ENCODE measurements at regions not wholly inside any gene's neighbourhood (a gene's known extent, or its start where the extent isn't known, plus 50 kb on each side); places are given as distances from the start of the nearest gene placed in this dataset.

GRCh38 chr22:48700566-48701295 is 1126.9 kb downstream of the BRD1 start:
- no peak for TF ChIP-seq POLR2AphosphoS5 (IDR thresholded peaks at IDR 0.05)
- TF ChIP-seq CTCF (IDR thresholded peaks at IDR 0.05 in 8 of 11, conservative IDR thresholded peaks at IDR 0.05 in 3 of 11) = no peak
- Histone ChIP-seq H3K9me3 (no peaks in the 10 kb centered on the region), H3K27me3 (replicated peaks in 1 of 7) (peaks cover 0 to 11% (median 0%) of the 10 kb centered on the region in 7 donors), H3K4me3 (no peak overlapping the region), H3K36me3 (no peaks in the 10 kb centered on the region), H3K4me1 (no peaks in the 10 kb centered on the region), H3K27ac (no peak overlapping the region)
- no peak for DNase-seq
- intact Hi-C loops (cut with DNase I; ENCODE audit: low total_unique reads) = no loop called here
- 76 to 86% (median 80%) methylated on average over 14 to 19 of the region's 19 CpGs for WGBS, 5 donors

GRCh38 chr22:48700180-48700565 is 1127.5 kb downstream of the BRD1 start:
- intact Hi-C loops (cut with DNase I; ENCODE audit: low total_unique reads) = no loop called here
- no peaks in the 10 kb centered on the region for H3K36me3 ChIP-seq
- no peak overlapping the region for H3K4me3 ChIP-seq
- TF ChIP-seq POLR2A (IDR thresholded peaks at IDR 0.05) (no peak), CTCF (IDR thresholded peaks at IDR 0.05 in 8 of 11, conservative IDR thresholded peaks at IDR 0.05 in 3 of 11) (no peak), POLR2AphosphoS5 (IDR thresholded peaks at IDR 0.05) (no peak)
- no peak overlapping the region for H3K27ac ChIP-seq
- H3K4me1 ChIP-seq = no peaks in the 10 kb centered on the region
- WGBS, 5 donors = 83 to 93% (median 89%) methylated on average over 13 of the region's 13 CpGs
- no peaks in the 10 kb centered on the region for H3K9me3 ChIP-seq
- H3K27me3 ChIP-seq (replicated peaks in 1 of 7) = peaks cover 0 to 11% (median 0%) of the 10 kb centered on the region in 7 donors
- no peak for DNase-seq

DNA sequence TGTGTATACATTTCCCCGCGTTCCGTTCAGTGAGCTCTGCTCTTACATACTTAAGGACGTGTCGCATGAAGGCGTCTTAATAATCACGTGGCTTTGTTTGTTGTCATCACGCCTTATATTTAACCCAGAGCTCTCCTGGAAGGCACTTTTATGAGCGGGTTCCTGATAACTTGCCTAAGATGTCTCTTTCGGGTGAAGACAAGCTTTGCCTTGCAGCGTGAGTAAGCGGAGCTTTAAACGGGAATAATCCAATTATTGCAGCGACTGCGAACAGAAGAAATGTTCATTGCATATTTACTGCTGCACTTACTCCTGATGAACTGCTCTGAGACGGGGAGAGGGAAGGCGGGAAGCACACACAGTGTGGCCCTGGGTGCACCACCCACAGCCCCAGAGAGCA is 1128.2 kb downstream of the BRD1 start:
- Histone ChIP-seq H3K9me3 (no peaks in the 10 kb centered on the region), H3K27me3 (replicated peaks in 1 of 7) (peaks cover 0 to 14% (median 0%) of the 10 kb centered on the region in 7 donors), H3K4me3 (no peak overlapping the region), H3K27ac (no peak overlapping the region), H3K36me3 (no peaks in the 10 kb centered on the region), H3K4me1 (no peaks in the 10 kb centered on the region)
- intact Hi-C loops (cut with DNase I; ENCODE audit: low total_unique reads) = no loop called here
- DNase-seq = no peak
- no peak for TF ChIP-seq POLR2AphosphoS5 (IDR thresholded peaks at IDR 0.05)
- no peak for TF ChIP-seq POLR2A (IDR thresholded peaks at IDR 0.05)
- 87 to 93% (median 91%) methylated on average over 17 of the region's 17 CpGs for WGBS, 5 donors

- Histone ChIP-seq H3K27me3 (replicated peaks in 1 of 7) (peaks cover 0 to 15% (median 0%) of the 10 kb centered on the region in 7 donors), H3K4me1 (no peaks in the 10 kb centered on the region), H3K9me3 (no peaks in the 10 kb centered on the region), H3K27ac (no peak overlapping the region), H3K4me3 (no peak overlapping the region), H3K36me3 (no peaks in the 10 kb centered on the region)
- DNase-seq = no peak
- intact Hi-C loops (cut with DNase I; ENCODE audit: low total_unique reads) = no loop called here
- TF ChIP-seq POLR2A (IDR thresholded peaks at IDR 0.05) (no peak), CTCF (IDR thresholded peaks at IDR 0.05 in 8 of 11, conservative IDR thresholded peaks at IDR 0.05 in 3 of 11) (no peak), POLR2AphosphoS5 (IDR thresholded peaks at IDR 0.05) (no peak)
- 56 to 93% (median 77%) methylated on average over 8 to 13 of the region's 13 CpGs for WGBS, 5 donors
Observed at GRCh38 chr22:48698618-48699017, 1129.1 kb downstream of the BRD1 start.

All from spleen (tissue), 11 donors.